Gastroesophageal sphincter (tissue), 4 donors: ENCODE measurements at regions not wholly inside any gene's neighbourhood (a gene's known extent, or its start where the extent isn't known, plus 50 kb on each side); places are given as distances from the start of the nearest gene placed in this dataset.
"Not testable (repeated sequence)": the region's sequence is repeated elsewhere in the genome, so short reads cannot be mapped to it uniquely, and the experiment has no call there.

Experiments used
- ATAC-seq: fragments of 150-250 bp; one replicate; pipeline ENCODE4 v1.9.1; 2016; ENCODE audit warnings: mild to moderate bottlenecking, moderate library complexity
- H3K27ac ChIP-seq, 4 donors: fragments of 200-600 bp; sonication (generic) in 3 of 4; 1 replicate in 3 of 4; 2 replicates in 1 of 4; pipeline ENCODE4 v1.5.1; 2016 to 2019
- H3K27me3 ChIP-seq: fragments of 200-600 bp; sonication (generic); one replicate; pipeline ENCODE4 v1.5.1; 2019
- H3K36me3 ChIP-seq, 2 donors: fragments of 200-600 bp; sonication (generic); one replicate each; pipeline ENCODE4 v1.5.1; 2019; ENCODE audit warnings: control low read depth in 1 of 2
- H3K4me1 ChIP-seq, 3 donors: fragments of 200-600 bp; sonication (generic); 1 replicate in 2 of 3; 2 replicates in 1 of 3; pipeline ENCODE4 v1.5.1; 2016 to 2019; ENCODE audit warnings: control low read depth in 2 of 3
- H3K4me3 ChIP-seq, 2 donors: fragments of 200-600 bp; sonication (generic); one replicate each; pipeline ENCODE4 v1.5.1; 2019; ENCODE audit warnings: mild to moderate bottlenecking in 1 of 2, moderate library complexity in 1 of 2
- H3K9me3 ChIP-seq, 3 donors: fragments of 200-600 bp; sonication (generic); one replicate each; pipeline ENCODE4 v1.5.1; 2017 to 2019; ENCODE audit warnings: control low read depth in 2 of 3
- CTCF ChIP-seq, 4 experiments: fragments of 200-600 bp in 2 of 4; fragments of 450-650 bp in 2 of 4; sonication (generic) in 1 of 4; IDR thresholded peaks; one replicate each; pipeline ENCODE4 v1.5.1; 2017 to 2019; ENCODE audit warnings: antibody characterized with exemption in 4 of 4, mild to moderate bottlenecking in 2 of 4, moderate library complexity in 2 of 4
- EP300 ChIP-seq: sonication (generic); formaldehyde crosslinking; IDR thresholded peaks from one replicate; pipeline ENCODE4 v1.6.1; 2017; ENCODE audit warnings: antibody characterized with exemption, mild to moderate bottlenecking
- POLR2A ChIP-seq, 2 donors: fragments of 450-650 bp; IDR thresholded peaks; one replicate each; pipeline ENCODE4 v1.6.1; 2017; ENCODE audit warnings: antibody characterized with exemption in 2 of 2, mild to moderate bottlenecking in 2 of 2, moderate library complexity in 1 of 2
- POLR2AphosphoS5 ChIP-seq: sonication (generic); formaldehyde crosslinking; IDR thresholded peaks from one replicate; pipeline ENCODE4 v1.6.1; 2017; ENCODE audit warnings: antibody characterized with exemption
- WGBS, 2 donors: methylation state at CpG; one replicate each; pipeline ENCODE4 v1.1.5; 2018; ENCODE audit warnings: low coverage in 1 of 2; 5-methylcytosine and 5-hydroxymethylcytosine counted together

- H3K9me3 ChIP-seq, result no peaks in the 10 kb centered on the region
- H3K36me3 ChIP-seq, result no peaks in the 10 kb centered on the region
- H3K4me1 ChIP-seq, result no peaks in the 10 kb centered on the region
- peaks cover 12% of the 10 kb centered on the region for H3K27me3 ChIP-seq
- H3K4me3 ChIP-seq, result no peak overlapping the region
- ATAC-seq, result no peak
- TF ChIP-seq POLR2A (IDR thresholded peaks at IDR 0.05) (no peak), CTCF (IDR thresholded peaks at IDR 0.05) (no peak), EP300 (no peak), POLR2AphosphoS5 (no peak)
- no peak overlapping the region for H3K27ac ChIP-seq
- WGBS, 2 donors, result 74 to 76% methylated on average over 3 to 7 of the region's 11 CpGs
These were observed 97.3 kb upstream of the PAXBP1 start for GRCh38 chr21:32868631-32869454.

DNA sequence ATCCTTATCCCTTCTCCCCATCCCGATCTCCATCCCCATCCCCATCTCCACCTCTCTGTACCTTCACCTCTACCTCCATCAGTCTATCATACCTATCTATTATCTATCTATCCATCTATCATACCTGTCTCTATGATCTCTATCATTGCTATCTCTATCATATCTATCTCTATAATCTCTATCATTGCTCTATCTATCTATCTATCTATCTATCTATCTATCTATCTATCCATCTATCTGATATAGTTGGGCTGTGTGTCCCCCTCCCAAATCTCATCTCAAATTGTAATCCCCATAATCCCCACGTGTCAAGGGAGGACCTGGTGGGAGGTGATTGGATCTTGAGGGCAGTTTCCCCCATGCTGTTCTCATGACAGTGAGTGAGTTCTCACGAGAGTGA, 97.9 kb upstream of the PAXBP1 start:
- TF ChIP-seq EP300, result no peak
- no peak for TF ChIP-seq POLR2AphosphoS5
- no peak for TF ChIP-seq CTCF (IDR thresholded peaks at IDR 0.05)
- TF ChIP-seq POLR2A (IDR thresholded peaks at IDR 0.05), result no peak
- Histone ChIP-seq H3K27ac (no peak overlapping the region), H3K4me3 (no peak overlapping the region), H3K27me3 (peaks cover 12% of the 10 kb centered on the region), H3K36me3 (no peaks in the 10 kb centered on the region), H3K9me3 (no peaks in the 10 kb centered on the region), H3K4me1 (no peaks in the 10 kb centered on the region)
- 50 to 73% methylated on average over 2 to 3 of the region's 3 CpGs for WGBS, 2 donors
- ATAC-seq, result no peak

- no peaks in the 10 kb centered on the region for H3K36me3 ChIP-seq
- no peak overlapping the region for H3K4me3 ChIP-seq
- no peaks in the 10 kb centered on the region for H3K4me1 ChIP-seq
- ATAC-seq, result no peak
- H3K27me3 ChIP-seq, result no peaks in the 10 kb centered on the region
- no peaks in the 10 kb centered on the region for H3K9me3 ChIP-seq
- no peak for TF ChIP-seq CTCF (IDR thresholded peaks at IDR 0.05)
- TF ChIP-seq POLR2AphosphoS5, result no peak
- TF ChIP-seq EP300, result no peak
- TF ChIP-seq POLR2A (IDR thresholded peaks at IDR 0.05), result no peak
- WGBS, 2 donors, result 54 to 58% methylated on average over 3 of the region's 3 CpGs
- no peak overlapping the region for H3K27ac ChIP-seq
These were observed 104.9 kb upstream of the PAXBP1 start for GRCh38 chr21:32876426-32876825.

DNA sequence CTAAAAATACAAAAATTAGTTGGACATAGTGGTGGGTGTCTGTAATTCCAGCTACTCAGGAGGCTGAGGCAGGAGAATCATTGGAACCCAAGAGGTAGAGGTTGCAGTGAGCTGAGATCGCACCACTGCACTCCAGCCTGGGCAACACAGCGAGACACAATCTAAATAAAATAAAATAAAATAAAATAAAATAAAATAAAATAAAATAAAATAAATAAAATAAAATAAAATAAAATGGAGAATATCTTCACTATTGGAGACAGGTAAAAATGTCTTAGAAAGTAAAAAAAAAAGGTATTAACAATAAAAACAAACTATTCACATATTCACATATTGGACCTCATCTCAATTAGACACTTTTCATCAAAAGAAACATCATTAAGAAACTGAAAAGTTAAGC, 106.3 kb upstream of the PAXBP1 start:
- not testable (repeated sequence) for H3K4me3 ChIP-seq, H3K9me3 ChIP-seq, H3K27me3 ChIP-seq, H3K36me3 ChIP-seq, H3K27ac ChIP-seq, ATAC-seq, H3K4me1 ChIP-seq
- WGBS, 2 donors, result 88 to 89% methylated on average over 2 of the region's 2 CpGs

DNA sequence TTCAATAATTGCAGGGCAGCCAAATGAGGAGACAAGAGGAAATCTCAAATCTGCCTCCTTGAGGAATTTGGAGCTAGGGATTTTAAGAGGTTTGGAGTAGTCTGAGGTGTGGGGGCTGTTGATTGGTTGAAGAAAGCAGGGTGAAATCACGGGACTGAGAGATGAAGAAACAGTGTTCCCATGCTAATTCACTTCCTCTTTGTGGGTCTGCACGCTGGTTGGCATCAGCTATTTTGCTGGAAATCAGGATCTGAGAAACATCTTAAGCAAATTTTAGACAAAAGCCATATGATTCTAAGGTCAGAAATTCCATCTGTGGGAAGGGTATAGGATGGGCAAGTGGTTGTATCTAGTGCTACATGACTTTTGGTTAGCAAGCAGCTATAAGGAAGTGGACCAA, 107.1 kb upstream of the PAXBP1 start:
- TF ChIP-seq EP300 (no peak), CTCF (IDR thresholded peaks at IDR 0.05) (no peak), POLR2A (IDR thresholded peaks at IDR 0.05) (no peak), POLR2AphosphoS5 (no peak)
- no peak for ATAC-seq

More for the DNA sequence above, 107.1 kb upstream of the PAXBP1 start:
- Histone ChIP-seq H3K4me3 (no peak overlapping the region), H3K9me3 (no peaks in the 10 kb centered on the region), H3K4me1 (no peaks in the 10 kb centered on the region), H3K27ac (no peak overlapping the region), H3K27me3 (no peaks in the 10 kb centered on the region), H3K36me3 (no peaks in the 10 kb centered on the region)
- WGBS, 2 donors, result 44 to 59% methylated on average over 2 of the region's 2 CpGs
